HG03280 (cell line): ENCODE measurements at regions not wholly inside any gene's neighbourhood (a gene's known extent, or its start where the extent isn't known, plus 50 kb on each side); places are given as distances from the start of the nearest gene placed in this dataset.
"Not testable (repeated sequence)": the region's sequence is repeated elsewhere in the genome, so short reads cannot be mapped to it uniquely, and the experiment has no call there.

Experiments
- ATAC-seq: cut with Tn5 transposase; IDR thresholded peaks from one replicate; pipeline ENCODE4 v1.9.1; 2021; ENCODE audit warnings: mild to moderate bottlenecking, moderate library complexity; ENCODE audit not compliant: unreplicated experiment

DNA sequence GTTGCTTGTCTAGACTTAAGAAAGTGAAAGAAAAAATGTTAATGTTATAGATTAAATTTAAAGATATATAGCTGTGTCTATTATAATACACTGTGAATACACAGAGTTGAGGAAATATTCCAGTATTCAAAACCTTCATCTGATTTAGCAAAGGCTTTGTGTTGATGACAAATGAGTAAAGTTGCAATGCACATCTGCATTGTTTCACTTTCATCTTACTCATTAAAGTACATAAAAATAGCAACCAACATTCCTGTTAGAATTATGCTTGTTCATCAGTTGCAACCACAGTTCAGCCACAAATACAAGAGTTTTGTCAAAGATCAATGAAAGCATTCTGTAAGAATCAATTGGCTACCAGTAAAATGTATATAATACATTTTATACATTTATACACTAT is 346.4 kb upstream of the SLC7A11 start:
- no peak for ATAC-seq

DNA sequence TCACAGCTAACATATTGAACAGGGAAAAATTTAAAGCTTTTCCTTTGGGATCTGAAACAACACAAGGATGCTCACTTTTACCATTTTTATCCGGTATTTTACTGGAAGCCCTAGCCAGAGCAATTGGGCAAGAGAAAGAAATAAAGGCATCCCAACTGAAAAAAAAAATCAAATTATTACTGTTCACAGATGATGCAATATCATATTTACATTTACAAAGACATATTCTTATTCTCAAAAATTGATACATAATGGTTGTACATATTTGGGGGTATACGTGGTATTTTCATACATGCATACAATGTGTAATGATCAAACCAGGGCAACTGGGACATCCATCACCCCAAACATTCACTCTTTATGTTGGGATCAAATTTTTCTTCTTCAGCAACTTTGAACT is 337.0 kb upstream of the SLC7A11 start:
- ATAC-seq, result no peak

DNA sequence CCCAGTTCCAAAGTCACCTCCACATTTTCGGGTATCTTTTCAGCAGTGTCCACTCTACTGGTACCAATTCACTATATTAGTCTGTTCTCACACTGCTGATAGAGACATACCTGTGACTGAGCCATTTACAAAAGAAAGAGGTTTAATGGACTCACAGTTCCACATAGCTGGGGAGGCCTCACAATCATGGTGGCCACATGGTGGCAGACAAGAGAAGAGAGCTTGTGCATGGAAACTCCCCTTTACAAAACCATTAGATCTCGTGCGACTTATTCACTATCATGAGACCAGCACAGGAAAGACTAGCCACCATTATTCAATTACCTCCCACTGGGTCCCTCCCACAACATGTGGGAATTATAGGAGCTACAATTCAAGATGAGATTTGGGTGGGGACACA is 335.7 kb upstream of the SLC7A11 start:
- ATAC-seq, result not testable (repeated sequence)

DNA sequence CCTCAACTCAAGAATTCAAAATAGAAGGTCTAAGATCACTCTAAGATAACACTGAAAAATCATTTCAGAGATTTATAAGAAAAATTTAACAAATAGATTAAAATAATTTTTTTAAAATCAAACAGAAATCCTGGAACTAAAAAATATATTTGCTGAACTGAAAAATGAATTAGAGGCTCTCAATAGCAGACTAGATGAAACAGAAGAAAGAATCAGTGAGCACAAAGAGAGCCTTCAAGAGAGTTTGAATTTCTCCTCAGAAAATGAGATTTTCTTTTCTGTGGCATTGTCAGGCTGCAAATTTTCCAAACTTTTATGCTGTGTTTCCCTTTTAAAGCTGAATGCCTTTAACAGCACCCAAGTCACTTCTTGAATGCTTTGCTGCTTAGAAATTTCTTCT is 335.0 kb upstream of the SLC7A11 start:
- no peak for ATAC-seq

DNA sequence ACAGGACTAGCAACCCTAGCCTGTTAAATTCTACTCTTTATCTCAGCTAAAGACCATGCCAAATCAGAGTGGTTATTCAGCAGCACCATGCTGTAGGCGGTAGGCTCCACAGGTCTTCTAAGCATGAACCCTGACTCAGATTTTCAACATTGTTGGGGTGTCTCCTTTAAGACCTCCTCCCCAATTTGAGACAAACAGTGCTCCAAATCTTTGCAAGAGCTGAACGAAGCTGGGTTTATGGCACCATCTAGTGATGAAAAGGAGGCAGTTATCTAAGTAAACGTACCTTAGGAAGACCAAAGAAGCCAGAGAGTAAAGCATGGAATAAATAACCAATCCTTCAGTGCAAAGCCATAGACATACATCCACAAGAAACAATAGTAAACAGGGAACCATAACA is 334.5 kb upstream of the SLC7A11 start:
- no peak for ATAC-seq

DNA sequence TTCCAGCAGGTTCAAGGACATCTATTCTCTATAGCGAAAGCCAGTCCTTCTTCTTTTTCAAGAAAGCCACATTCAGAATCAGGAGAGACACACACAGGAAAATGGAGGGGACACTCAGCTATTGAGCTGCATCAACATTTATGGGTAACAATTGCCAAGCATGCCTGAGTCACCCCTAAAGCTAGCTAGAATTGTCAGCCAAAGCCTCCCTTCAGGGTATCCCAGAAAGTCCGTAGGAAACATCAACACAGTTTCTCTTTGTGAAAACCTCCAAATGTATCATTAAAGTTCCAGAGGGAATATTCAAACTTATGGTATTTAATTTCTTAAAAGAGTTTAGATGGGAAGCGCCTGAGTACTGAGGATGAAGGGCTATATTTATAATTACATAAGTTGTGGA is 331.1 kb upstream of the SLC7A11 start:
- no peak for ATAC-seq

DNA sequence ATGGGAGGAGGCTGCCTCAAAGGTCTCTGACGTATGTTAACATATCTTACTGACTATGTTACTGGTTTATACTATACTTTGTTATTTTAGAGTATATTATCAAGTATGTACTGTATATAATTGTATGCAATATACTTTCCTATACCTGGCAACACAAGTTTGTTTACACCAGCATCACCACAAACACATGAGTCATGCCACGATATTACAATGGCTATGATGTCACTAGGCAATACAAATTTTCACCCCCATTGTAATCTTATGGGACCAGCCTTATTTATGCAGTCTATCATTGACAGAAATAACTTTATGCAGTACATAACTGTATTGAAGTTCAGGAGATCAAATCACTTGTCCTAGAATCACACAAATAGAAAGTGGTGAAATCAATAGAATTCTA is 329.9 kb upstream of the SLC7A11 start:
- no peak for ATAC-seq

DNA sequence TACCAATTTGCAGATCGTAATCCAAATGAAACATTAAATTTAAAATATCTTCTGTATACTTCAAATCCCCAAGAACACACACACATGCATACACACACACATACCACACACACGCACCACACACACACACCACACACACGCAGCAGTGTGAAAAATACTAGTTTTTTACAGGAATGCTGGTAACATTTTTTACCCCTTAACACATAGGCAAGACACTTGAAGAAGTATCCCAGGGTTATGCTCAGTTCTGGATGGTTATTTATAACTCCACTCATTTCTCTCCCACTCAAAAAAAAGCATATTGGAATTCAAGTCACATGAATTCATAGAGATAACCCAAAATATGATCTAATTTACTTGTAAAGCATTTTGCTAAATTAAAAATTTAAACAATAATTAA is 325.5 kb upstream of the SLC7A11 start:
- no peak for ATAC-seq

DNA sequence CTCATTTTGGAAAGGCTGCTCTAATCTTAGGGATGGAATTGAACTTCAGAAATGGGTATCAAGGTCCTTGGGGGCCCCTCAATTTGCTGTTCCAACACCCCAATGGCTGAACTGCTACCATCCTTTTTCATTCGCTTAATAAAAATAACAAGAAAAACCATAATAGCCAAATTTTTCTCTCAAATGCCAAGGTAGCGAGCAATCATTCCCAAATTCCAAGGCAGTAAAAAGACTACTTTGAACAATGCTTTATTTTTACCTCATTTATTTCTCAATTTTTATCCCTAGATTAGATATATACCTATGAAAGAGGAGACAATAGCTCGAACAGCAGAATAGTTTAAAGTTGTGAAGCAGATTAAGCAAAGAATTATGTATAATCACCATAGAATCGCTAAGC is 323.4 kb upstream of the SLC7A11 start:
- no peak for ATAC-seq

DNA sequence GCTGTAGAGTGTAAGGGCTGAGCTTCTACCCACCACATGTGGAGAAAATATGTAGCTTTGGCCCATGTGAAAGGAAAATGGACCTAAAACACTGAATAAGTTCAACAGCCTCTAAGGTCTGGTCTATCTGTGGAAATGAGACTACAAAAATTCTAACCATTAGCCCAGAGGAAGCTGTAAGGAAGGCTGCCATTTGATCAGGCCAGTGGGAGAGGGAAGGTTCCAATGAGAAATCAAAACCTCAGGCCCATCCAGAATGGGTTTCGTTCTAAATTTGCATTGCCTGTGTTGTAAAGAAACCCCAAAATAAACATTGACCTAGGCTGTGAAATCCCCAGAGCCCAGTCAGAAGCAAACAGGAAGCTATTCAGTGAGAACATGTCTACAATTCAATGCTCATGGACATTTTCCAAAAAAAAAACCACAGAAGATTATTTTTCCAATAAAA is 320.4 kb upstream of the SLC7A11 start:
- no peak for ATAC-seq

DNA sequence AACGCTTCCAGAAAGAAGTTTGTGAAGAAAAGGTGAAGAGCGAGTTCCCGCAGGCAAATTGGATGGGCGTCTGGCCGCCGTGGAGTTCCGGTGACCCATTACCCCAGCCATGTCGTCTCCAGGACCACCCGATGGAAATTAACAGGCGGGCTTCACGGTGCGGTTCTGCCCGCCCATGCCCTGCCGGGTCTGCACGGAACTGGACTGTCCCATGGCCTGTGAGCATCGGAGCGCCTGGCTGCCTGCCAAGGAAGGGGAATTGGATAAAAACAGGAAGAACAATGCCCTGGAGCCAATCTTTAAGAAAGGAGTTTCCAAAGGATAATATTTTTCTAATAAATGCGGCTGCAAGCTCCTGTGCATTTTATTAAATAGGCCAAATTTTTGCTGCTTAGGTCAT is 319.8 kb upstream of the SLC7A11 start:
- ATAC-seq, result no peak

DNA sequence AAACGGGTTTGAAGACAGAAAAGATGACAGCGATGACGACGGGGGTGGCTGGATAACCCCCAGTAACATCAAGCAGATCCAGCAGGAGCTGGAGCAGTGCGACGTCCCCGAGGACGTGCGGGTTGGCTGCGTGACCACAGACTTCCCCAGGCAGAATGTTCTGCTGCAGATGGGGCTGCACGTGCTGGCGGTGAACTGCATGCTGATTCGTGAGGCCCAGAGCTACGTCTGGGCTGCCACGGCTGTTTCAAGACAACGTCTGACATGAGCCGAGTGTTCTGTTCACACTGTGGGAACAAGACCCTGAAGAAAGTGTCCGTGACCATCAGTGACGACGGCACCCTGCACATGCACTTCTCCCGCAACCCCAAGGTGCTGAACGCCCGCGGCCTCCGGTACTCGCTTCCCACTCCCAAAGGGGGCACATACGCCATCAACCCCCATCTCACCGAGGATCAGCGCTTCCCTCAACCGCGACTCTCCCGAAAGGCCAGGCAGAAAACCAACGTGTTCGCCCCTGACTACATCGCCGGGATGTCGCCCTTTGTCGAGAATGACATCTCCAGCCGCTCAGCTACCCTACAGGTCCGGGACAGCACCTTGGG is 319.2 kb upstream of the SLC7A11 start:
- ATAC-seq, result no peak

DNA sequence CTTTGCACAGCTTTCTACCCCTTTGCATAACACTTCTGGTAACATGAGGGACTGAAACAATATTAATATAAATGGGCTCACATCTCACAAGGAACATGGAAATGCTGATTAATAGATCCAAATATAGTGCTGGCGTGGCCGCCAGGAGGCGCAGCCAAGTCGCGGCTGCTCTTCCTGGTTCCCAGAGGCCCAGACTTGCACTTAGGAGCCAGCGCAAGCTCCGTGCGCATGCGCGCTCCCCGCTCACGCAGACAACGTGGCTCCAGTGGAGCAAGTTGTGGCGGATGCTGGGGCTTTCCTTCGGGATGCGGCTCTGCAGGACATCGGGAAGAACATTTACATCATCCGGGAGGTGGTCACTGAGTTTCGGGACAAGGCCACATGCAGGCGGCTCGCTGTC is 318.3 kb upstream of the SLC7A11 start:
- no peak for ATAC-seq

DNA sequence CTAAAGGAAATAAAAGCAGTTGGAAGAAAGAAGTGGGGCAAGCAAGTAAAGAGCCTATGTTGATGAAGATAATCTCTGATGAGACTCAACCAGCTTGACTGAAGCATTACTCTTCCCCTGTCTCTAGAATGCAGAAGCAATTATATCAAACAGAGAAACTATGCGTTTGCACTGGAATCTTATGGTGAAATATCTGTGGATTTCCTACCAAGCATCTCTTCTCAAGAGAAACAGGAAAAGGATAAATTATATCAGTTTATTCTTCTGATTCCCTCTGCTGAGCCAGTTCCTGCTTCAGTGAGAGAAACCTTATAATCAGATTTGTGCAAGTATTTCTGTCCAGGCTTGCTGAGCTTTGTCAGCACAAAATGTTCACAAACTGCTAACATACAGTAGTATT is 316.7 kb upstream of the SLC7A11 start:
- ATAC-seq, result no peak

DNA sequence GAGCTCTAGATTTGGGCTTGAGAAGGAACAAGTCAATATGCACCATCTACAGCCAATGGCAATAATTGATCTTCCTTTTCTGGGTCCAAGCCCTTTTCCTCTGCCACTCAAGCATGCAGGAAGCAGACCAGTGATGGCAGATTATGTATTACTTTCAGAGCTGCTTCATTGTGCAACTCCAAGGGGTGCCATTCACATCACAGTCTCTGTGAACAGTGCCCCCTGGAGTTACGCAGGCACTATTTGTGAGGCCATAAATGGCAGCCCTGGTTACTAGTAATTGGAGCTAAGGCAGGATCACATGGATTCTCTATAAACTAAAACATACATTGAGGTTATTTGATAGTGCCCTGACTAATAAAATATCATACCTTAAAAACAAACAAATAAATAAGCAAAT is 313.4 kb upstream of the SLC7A11 start:
- peak; percentile 62 for ATAC-seq

DNA sequence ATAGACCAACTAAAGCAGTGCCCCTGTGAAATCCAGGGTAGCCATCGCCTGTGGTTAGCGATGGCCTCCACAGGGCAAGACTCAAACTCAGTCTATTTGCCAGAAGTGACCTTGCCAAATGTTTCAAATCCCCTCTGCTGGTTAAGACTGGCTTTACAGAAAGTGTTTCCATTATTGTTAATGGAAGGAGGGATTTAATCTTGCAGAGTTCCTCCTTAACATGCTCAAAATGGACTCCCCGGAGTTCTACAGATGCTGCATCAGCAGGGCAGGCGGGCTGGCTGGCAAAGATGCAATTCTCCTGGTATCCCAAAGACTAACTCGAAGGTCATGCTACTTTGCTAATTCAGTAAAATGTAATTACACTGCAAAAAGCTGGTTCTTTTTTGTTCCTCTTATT is 313.0 kb upstream of the SLC7A11 start:
- ATAC-seq, result no peak

DNA sequence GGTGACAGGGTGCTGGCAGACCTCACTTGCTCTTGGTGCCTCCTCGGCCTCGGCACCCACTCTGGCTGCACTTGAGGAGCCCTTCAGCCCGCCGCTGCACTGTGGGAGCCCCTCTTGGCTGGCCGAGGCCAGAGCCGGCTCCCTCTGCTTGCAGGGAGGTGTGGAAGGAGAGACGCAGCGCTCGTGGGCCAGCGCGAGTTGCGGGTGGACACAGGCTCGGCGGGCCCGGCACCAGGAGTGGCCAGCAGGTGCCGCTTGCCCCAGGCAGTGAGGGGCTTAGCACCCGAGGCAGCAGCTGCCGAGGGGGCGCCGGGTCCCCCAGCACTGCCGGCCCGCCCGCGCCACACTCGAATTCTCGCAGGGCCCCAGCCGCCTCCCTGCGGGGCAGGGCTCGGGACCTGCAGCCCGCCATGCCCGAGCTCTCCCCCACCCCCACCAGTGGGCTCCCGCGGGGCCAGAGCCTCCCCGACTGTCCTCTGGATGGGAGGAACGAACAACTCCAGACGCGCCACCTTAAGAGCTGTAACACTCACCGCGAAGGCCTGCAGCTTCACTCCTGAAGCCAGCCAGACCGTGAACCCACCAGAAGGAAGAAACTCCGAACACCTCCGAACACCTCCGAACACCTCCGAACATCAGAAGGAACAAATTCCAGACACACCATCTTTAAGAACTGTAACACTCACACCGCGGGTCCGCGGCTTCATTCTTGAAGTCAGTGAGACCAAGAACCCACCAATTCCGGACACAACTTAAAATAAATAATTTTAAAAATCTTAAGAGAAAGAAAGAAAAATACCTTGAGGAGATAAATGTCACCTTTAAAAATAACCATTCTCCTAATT is 311.1 kb upstream of the SLC7A11 start:
- no peak for ATAC-seq

DNA sequence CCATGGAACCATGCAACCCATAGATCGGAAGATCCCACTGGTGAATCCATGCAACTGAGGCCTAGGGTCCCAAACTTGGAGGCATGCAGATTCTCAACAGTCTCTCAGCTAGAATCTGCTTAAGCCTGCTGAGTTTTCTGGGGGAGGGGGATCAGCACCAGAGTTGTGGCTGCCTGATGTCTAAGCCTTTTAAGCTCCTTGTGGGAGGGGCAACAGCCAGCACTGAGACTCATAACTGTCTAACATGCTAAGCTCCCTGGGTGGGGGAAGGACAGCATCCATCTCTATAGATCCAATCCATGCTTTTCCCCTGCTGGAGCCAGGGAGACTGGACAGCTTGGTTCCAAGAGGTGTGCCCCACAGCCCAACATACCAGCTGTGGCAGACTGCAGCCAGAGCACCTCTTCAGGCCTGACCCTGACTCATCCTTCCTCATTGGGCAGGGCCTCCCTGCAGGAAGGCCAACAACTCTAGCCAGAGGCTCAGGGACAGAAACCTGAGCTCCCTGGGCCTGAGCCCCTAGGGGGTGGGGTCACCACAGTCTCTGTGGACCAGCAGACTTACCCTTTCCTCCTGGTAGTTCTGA is 300.1 kb upstream of the SLC7A11 start:
- no peak for ATAC-seq

DNA sequence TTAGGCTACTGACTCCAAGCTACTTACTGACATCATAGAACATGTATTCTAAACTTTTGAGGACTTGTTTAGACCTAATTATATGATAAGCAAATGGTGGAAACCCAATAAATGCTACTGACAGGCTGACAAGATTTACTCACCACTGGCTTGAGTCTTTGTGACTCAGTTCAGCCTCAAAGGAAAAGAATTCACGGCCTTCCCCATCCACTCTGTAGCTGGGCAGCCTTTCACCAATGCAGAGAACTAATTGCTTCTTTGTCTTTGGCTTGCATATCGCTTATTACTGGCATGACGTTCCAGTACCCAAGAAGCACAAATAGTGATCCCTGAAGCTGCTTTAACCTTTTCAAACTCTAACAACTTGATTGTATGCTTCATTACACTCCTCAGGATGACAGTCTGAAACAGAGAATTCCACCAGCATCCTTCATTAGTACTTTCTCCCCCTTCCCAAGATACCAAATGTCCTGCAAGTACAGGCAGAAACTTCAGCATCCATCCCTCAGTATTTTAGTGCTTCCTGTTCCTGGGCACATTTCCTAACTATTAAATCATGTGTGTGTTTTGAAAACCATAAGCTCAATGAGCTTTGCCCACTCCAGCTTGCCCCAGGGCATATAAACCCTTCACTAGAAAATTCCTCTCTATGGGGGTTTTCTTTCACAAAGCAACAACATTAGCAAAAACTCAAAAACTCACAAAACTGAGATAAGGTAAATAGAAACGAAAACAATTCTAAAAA is 298.1 kb upstream of the SLC7A11 start:
- ATAC-seq, result no peak

DNA sequence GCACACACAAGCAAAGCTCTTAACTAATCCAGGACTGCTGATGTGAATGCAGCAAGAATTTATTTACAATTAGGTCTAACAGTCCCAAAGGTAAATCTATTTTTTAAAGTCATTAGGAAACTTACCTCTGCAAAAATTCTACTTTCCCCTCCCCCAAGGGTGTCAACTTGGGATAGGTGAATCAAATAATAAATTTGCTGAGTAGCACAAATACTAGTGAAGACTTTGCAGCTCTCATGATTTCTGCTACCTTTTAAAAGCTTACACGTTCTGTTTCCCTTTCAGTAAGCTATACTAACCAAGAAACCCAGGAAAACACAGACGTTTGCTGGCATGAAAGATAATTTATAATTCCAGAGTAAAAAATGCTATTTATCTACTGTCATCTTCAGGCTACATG is 296.6 kb upstream of the SLC7A11 start:
- ATAC-seq, result no peak

DNA sequence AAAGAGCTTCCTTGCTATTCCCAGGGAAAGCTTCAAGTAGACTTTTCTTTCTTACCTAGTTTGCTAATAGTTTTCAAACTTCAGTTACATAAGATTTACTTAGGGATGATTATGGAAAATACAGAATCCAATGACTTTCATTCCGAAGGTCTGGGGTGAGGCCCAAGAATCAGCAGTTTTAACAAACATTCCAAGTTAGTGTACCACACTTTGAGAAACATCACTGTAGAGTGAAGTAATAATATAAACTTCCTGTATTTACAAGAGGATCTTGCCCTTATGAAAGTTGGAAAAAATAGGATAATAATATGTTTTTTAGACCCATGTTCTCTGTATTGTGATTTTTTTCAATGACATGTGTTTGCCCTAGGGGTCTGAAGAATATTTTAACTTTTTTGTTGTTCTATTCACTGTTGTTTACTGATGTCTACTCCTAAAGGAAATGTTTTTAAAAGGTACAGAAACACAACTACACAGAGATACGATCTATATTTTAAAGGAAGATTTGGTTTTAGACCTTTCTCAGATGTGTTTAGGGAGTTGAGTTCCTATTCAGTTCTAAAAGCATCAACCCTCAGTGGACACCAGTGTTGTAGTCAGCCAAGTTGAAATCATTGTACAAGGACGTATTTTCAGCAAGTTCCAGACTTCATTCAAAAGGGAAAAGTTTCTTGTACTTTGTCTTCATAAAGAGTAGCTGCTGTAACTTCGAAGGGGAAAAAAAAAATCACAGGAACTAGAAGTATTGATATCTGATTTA is 295.8 kb upstream of the SLC7A11 start:
- ATAC-seq, result no peak
